ENCODE measurements at regions not wholly inside any gene's neighbourhood (a gene's known extent, or its start where the extent isn't known, plus 50 kb on each side); places are given as distances from the start of the nearest gene placed in this dataset.

- POLR2A ChIA-PET: no interaction called here
- H3K4me2 ChIP-seq (ENCODE audit: insufficient read depth, low read length): no peak overlapping the region
- TF ChIP-seq, protein P1, sequence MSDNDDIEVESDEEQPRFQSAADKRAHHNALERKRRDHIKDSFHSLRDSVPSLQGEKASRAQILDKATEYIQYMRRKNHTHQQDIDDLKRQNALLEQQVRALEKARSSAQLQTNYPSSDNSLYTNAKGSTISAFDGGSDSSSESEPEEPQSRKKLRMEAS (IDR thresholded peaks at IDR 0.05; ENCODE audit: insufficient read depth, insufficient read length): no peak
- no peak overlapping the region for H3K4me3 ChIP-seq (replicated peaks in 1 of 3; ENCODE audit: insufficient read depth in 1 of 3, low read depth in 1 of 3, low read length in 3 of 3)
- no peaks in the 10 kb centered on the region for H3K36me3 ChIP-seq (ENCODE audit: control insufficient read depth in 2 of 2, extremely low read depth in 1 of 2, insufficient read depth in 2 of 2, low read length in 2 of 2)
- intact Hi-C loops (cut with micrococcal nuclease) (no loop called here), dilution Hi-C loops (cut with MboI; ENCODE audit: extremely low pct_ligation_motif_present, low sequenced_read_pairs) (no loop called here)
- no peaks in the 10 kb centered on the region for H4K20me1 ChIP-seq (replicated peaks; ENCODE audit: control insufficient read depth, extremely low read depth, insufficient read depth, low read length)
- no peaks in the 10 kb centered on the region for H3K79me2 ChIP-seq (ENCODE audit: control insufficient read depth, insufficient read depth, low read length)
- FAIRE-seq (no peak), DNase-seq (ENCODE audit: low read depth, low spot score) (peak; percentile 26)
- H3K4me1 ChIP-seq (ENCODE audit: control insufficient read depth, extremely low read depth, insufficient read depth, low read length): no peaks in the 10 kb centered on the region
- CTCF ChIA-PET: no interaction called here
- H3K27me3 ChIP-seq (ENCODE audit: control insufficient read depth in 2 of 2, insufficient read depth in 2 of 2, low read length in 2 of 2): no peaks in the 10 kb centered on the region
- BruUV-seq (replicated peaks): no TSS peak
- no peaks in the 10 kb centered on the region for H3K9me3 ChIP-seq (replicated peaks; ENCODE audit: control insufficient read depth, insufficient read depth, low read length)
- no peak overlapping the region for H3K27ac ChIP-seq (ENCODE audit: insufficient read depth, low read depth, low read length)
- H2AFZ ChIP-seq (ENCODE audit: low read depth, low read length): no peak overlapping the region
- H3K9ac ChIP-seq (replicated peaks; ENCODE audit: extremely low read depth, insufficient read depth, low read length): no peak overlapping the region
- H3K9me1 ChIP-seq (replicated peaks; ENCODE audit: control insufficient read depth, extremely low read depth, insufficient read depth, low read length): no peaks in the 10 kb centered on the region
Observed at GRCh38 chr5:96247097-96247701, 185.8 kb downstream of the PCSK1 start.

GRCh38 chr5:96245140-96246091, 187.6 kb downstream of the PCSK1 start:
- Histone ChIP-seq H3K4me2 (ENCODE audit: insufficient read depth, low read length) (no peak overlapping the region), H3K4me1 (ENCODE audit: control insufficient read depth, extremely low read depth, insufficient read depth, low read length) (no peaks in the 10 kb centered on the region), H3K27ac (ENCODE audit: insufficient read depth, low read depth, low read length) (no peak overlapping the region), H3K9me3 (replicated peaks; ENCODE audit: control insufficient read depth, insufficient read depth, low read length) (no peaks in the 10 kb centered on the region), H3K4me3 (replicated peaks in 1 of 3; ENCODE audit: insufficient read depth in 1 of 3, low read depth in 1 of 3, low read length in 3 of 3) (no peak overlapping the region), H3K9ac (replicated peaks; ENCODE audit: extremely low read depth, insufficient read depth, low read length) (no peak overlapping the region), H2AFZ (ENCODE audit: low read depth, low read length) (no peak overlapping the region), H4K20me1 (replicated peaks; ENCODE audit: control insufficient read depth, extremely low read depth, insufficient read depth, low read length) (no peaks in the 10 kb centered on the region), H3K36me3 (ENCODE audit: control insufficient read depth in 2 of 2, extremely low read depth in 1 of 2, insufficient read depth in 2 of 2, low read length in 2 of 2) (no peaks in the 10 kb centered on the region), H3K9me1 (replicated peaks; ENCODE audit: control insufficient read depth, extremely low read depth, insufficient read depth, low read length) (no peaks in the 10 kb centered on the region), H3K27me3 (ENCODE audit: control insufficient read depth in 2 of 2, insufficient read depth in 2 of 2, low read length in 2 of 2) (no peaks in the 10 kb centered on the region), H3K79me2 (ENCODE audit: control insufficient read depth, insufficient read depth, low read length) (no peaks in the 10 kb centered on the region)
- DNase-seq (ENCODE audit: low read depth, low spot score) (no peak), FAIRE-seq (peak; percentile 18)
- no TSS peak for BruUV-seq (replicated peaks)
- ChIA-PET POLR2A (no interaction called here), CTCF (interaction anchor here (1.0 kb wide), 1 partner anchor 45 kb away, joined by 4 read pairs; no protein-coding TSS in a partner anchor)
- TF ChIP-seq JUN (IDR thresholded peaks at IDR 0.05; ENCODE audit: borderline replicate concordance, insufficient read depth, insufficient read length, low read depth): no peak
- intact Hi-C loops (cut with micrococcal nuclease): no loop called here
- dilution Hi-C loops (cut with MboI; ENCODE audit: extremely low pct_ligation_motif_present, low sequenced_read_pairs): no loop called here
